Astrocyte (in vitro differentiated cells and primary cell): ENCODE measurements at regions not wholly inside any gene's neighbourhood (a gene's known extent, or its start where the extent isn't known, plus 50 kb on each side); places are given as distances from the start of the nearest gene placed in this dataset.

ENCODE experiments used
- DNase-seq: peaks from one replicate; pipeline ENCODE4 v3.0.0-alpha.2; 2010; ENCODE audit warnings: low read depth
- FAIRE-seq: peaks from 2 replicates; lab custom pipeline; 2011; peaks lifted over from hg19 to GRCh38; lab: Jason Lieb, UNC
- H2AFZ ChIP-seq: 2 replicates; pipeline ENCODE4 v1.6.0; 2012; ENCODE audit warnings: low read depth, low read length, inconsistent platforms
- H3K27ac ChIP-seq: 2 replicates; pipeline ENCODE4 v1.5.1; 2011; ENCODE audit warnings: low read depth, low read length, inconsistent platforms
- H3K27me3 ChIP-seq: 2 replicates; pipeline ENCODE4 v1.6.0; 2011; ENCODE audit warnings: low read length, inconsistent platforms; ENCODE audit not compliant: insufficient read depth
- H3K36me3 ChIP-seq: 2 replicates; pipeline ENCODE4 v1.5.1; 2011; ENCODE audit warnings: low read length, inconsistent platforms; ENCODE audit not compliant: insufficient read depth
- H3K4me1 ChIP-seq: 2 replicates; pipeline ENCODE4 v1.5.1; 2011; ENCODE audit warnings: low read length, inconsistent platforms; ENCODE audit not compliant: insufficient read depth
- H3K4me2 ChIP-seq: 2 replicates; pipeline ENCODE4 v1.6.0; 2012; ENCODE audit warnings: low read length, inconsistent platforms
- H3K4me3 ChIP-seq: 2 replicates; pipeline ENCODE4 v1.5.1; 2011; ENCODE audit warnings: low read depth, mild to moderate bottlenecking, low read length, inconsistent platforms; ENCODE audit not compliant: insufficient read depth
- H3K79me2 ChIP-seq: 2 replicates; pipeline ENCODE4 v1.6.0; 2012; ENCODE audit warnings: mild to moderate bottlenecking, low read length, inconsistent platforms; ENCODE audit not compliant: insufficient read depth
- H3K9ac ChIP-seq: 2 replicates; pipeline ENCODE4 v1.6.0; 2012; ENCODE audit warnings: mild to moderate bottlenecking, low read length, inconsistent platforms
- H3K9me3 ChIP-seq: 2 replicates; pipeline ENCODE4 v1.5.1; 2012; ENCODE audit warnings: low read depth, mild to moderate bottlenecking, low read length, inconsistent platforms; ENCODE audit not compliant: insufficient read depth
- H4K20me1 ChIP-seq: 2 replicates; pipeline ENCODE4 v1.6.0; 2012; ENCODE audit warnings: low read length, inconsistent platforms; ENCODE audit not compliant: insufficient read depth
- H3K27ac Mint-ChIP-seq: one replicate; pipeline ENCODE4 v1.8.0; 2021; ENCODE audit warnings: mild to moderate bottlenecking, mixed read lengths; ENCODE audit not compliant: unreplicated experiment
- H3K27me3 Mint-ChIP-seq: one replicate; pipeline ENCODE4 v1.8.0; 2021; ENCODE audit warnings: low read depth, mixed read lengths; ENCODE audit not compliant: unreplicated experiment
- H3K36me3 Mint-ChIP-seq: one replicate; pipeline ENCODE4 v1.8.0; 2021; ENCODE audit warnings: low read depth, mixed read lengths; ENCODE audit not compliant: unreplicated experiment
- H3K4me1 Mint-ChIP-seq: one replicate; pipeline ENCODE4 v1.8.0; 2021; ENCODE audit warnings: low read depth, mixed read lengths; ENCODE audit not compliant: unreplicated experiment
- H3K4me3 Mint-ChIP-seq: one replicate; pipeline ENCODE4 v1.8.0; 2021; ENCODE audit warnings: mild to moderate bottlenecking, moderate library complexity, mixed read lengths; ENCODE audit not compliant: unreplicated experiment
- H3K9me3 Mint-ChIP-seq: one replicate; pipeline ENCODE4 v1.8.0; 2021; ENCODE audit warnings: mild to moderate bottlenecking, mixed read lengths; ENCODE audit not compliant: unreplicated experiment
- CTCF ChIP-seq: IDR thresholded peaks from 2 replicates; pipeline ENCODE4 v1.5.1; 2011; ENCODE audit warnings: low read depth, mild to moderate bottlenecking, inconsistent platforms, low read length, moderate library complexity; ENCODE audit not compliant: insufficient read depth
- EZH2 ChIP-seq: IDR thresholded peaks from 2 replicates; pipeline ENCODE4 v1.6.1; 2012; ENCODE audit warnings: mild to moderate bottlenecking, low read length, inconsistent platforms; ENCODE audit not compliant: insufficient read depth

GRCh38 chr6:167210375-167211294, 52.9 kb upstream of the GPR31 start:
- no peak overlapping the region for H3K27ac ChIP-seq
- H3K9ac ChIP-seq: no peak overlapping the region
- Mint-ChIP-seq H3K27me3 (peaks cover 26% of the 10 kb centered on the region), H3K27ac (no peak overlapping the region), H3K36me3 (no peaks in the 10 kb centered on the region), H3K4me1 (peaks cover 2% of the 10 kb centered on the region), H3K4me3 (no peak overlapping the region), H3K9me3 (no peaks in the 10 kb centered on the region)
- FAIRE-seq (no peak), DNase-seq (peak; percentile 9)
- H2AFZ ChIP-seq: no peak overlapping the region
- no peak overlapping the region for H3K4me3 ChIP-seq
- peaks cover 2% of the 10 kb centered on the region for H3K27me3 ChIP-seq
- H4K20me1 ChIP-seq: no peaks in the 10 kb centered on the region
- H3K9me3 ChIP-seq: no peaks in the 10 kb centered on the region
- H3K36me3 ChIP-seq: no peaks in the 10 kb centered on the region
- H3K4me2 ChIP-seq: no peak overlapping the region
- H3K4me1 ChIP-seq: no peaks in the 10 kb centered on the region
- no peak for TF ChIP-seq EZH2
- no peak for TF ChIP-seq CTCF
- H3K79me2 ChIP-seq: no peaks in the 10 kb centered on the region

DNA sequence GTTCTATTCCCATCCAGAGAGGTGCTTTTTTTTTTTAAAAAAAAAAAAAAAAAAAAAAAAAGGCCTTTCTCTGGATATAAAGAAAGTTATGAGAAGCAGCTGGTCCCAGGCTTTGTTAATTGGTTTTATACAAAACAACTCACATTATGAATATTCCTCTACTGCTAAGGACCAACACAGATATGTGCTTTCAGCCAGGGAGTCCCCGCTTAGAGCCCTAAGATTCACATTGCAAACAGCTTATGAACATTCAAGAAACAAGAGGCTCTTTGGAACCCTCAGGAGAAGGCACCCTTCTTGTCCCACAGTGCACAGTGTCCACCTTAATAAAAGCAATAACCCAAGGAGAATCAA, 53.5 kb upstream of the GPR31 start:
- Histone ChIP-seq H4K20me1 (no peaks in the 10 kb centered on the region), H2AFZ (no peak overlapping the region), H3K4me3 (no peak overlapping the region), H3K9ac (no peak overlapping the region), H3K79me2 (no peaks in the 10 kb centered on the region), H3K27ac (no peak overlapping the region), H3K36me3 (no peaks in the 10 kb centered on the region), H3K27me3 (peaks cover 2% of the 10 kb centered on the region), H3K9me3 (no peaks in the 10 kb centered on the region), H3K4me2 (no peak overlapping the region), H3K4me1 (no peaks in the 10 kb centered on the region)
- peaks cover 25% of the 10 kb centered on the region for H3K27me3 Mint-ChIP-seq
- no peak for DNase-seq
- no peaks in the 10 kb centered on the region for H3K36me3 Mint-ChIP-seq
- FAIRE-seq: no peak
- H3K27ac Mint-ChIP-seq: no peak overlapping the region
- no peak for TF ChIP-seq CTCF
- no peak for TF ChIP-seq EZH2
- H3K4me3 Mint-ChIP-seq: no peak overlapping the region
- H3K4me1 Mint-ChIP-seq: peaks cover 2% of the 10 kb centered on the region
- no peaks in the 10 kb centered on the region for H3K9me3 Mint-ChIP-seq
